Ascending aorta (tissue), 2 donors: ENCODE measurements at regions not wholly inside any gene's neighbourhood (a gene's known extent, or its start where the extent isn't known, plus 50 kb on each side); places are given as distances from the start of the nearest gene placed in this dataset.

Source experiments
- DNase-seq, 2 donors: peaks; one replicate each; pipeline ENCODE4 v3.0.0-alpha.2; 2019; ENCODE audit warnings: low spot score in 2 of 2
- H3K27ac ChIP-seq, 2 donors: fragments of 200-600 bp; sonication (generic); one replicate each; pipeline ENCODE4 v1.5.1; 2016 to 2017; ENCODE audit warnings: mild to moderate bottlenecking in 1 of 2
- H3K27me3 ChIP-seq: fragments of 200-600 bp; sonication (generic); one replicate; pipeline ENCODE4 v1.5.1; 2017
- H3K36me3 ChIP-seq, 2 donors: fragments of 200-600 bp; sonication (generic); one replicate each; pipeline ENCODE4 v1.5.1; 2016
- H3K4me1 ChIP-seq, 2 donors: fragments of 200-600 bp; sonication (generic); one replicate each; pipeline ENCODE4 v1.5.1; 2016 to 2017; ENCODE audit warnings: mild to moderate bottlenecking in 1 of 2
- H3K4me3 ChIP-seq, 2 donors: fragments of 200-600 bp; sonication (generic); one replicate each; pipeline ENCODE4 v1.5.1; 2016 to 2017; ENCODE audit warnings: mild to moderate bottlenecking in 1 of 2
- H3K9me3 ChIP-seq, 2 donors: fragments of 200-600 bp; sonication (generic); one replicate each; pipeline ENCODE4 v1.5.1; 2016
- CTCF ChIP-seq, 3 experiments: fragments of 200-600 bp in 2 of 3; fragments of 450-650 bp in 1 of 3; sonication (generic) in 2 of 3; IDR thresholded peaks; one replicate each; pipeline ENCODE4 v1.5.1; 2016 to 2019; ENCODE audit warnings: antibody characterized with exemption in 3 of 3, mild to moderate bottlenecking in 1 of 3, moderate library complexity in 1 of 3
- intact Hi-C: fragments of 100-400 bp; cut with DNase I; formaldehyde crosslinking; loops from one replicate; pipeline ENCODE4 v1.15.1; 2023

- no peak for TF ChIP-seq CTCF (IDR thresholded peaks at IDR 0.05)
- intact Hi-C loops: loop anchor here (2.0 to 5.0 kb wide), 3 partner anchors 109 to 300 kb away; partner anchors contain the start of genes RBPJ and SMIM20
Observed at GRCh38 chr4:26020881-26021280, 106.9 kb downstream of the SMIM20 start.

GRCh38 chr4:26021417-26022345, 107.7 kb downstream of the SMIM20 start:
- intact Hi-C loops: loop anchor here (2.0 to 5.0 kb wide), 3 partner anchors 109 to 299 kb away; partner anchors contain the start of genes RBPJ and SMIM20

More at GRCh38 chr4:26020881-26021280, 106.9 kb downstream of the SMIM20 start:
- no peak overlapping the region for H3K4me3 ChIP-seq
- H3K9me3 ChIP-seq: no peaks in the 10 kb centered on the region
- H3K4me1 ChIP-seq: peaks cover 8 to 40% of the 10 kb centered on the region in 2 donors
- H3K36me3 ChIP-seq: no peaks in the 10 kb centered on the region
- peak overlapping the region; percentile 58 to 67 for H3K27ac ChIP-seq
- H3K27me3 ChIP-seq: no peaks in the 10 kb centered on the region
- peak in 1 of 2 donors; percentile 71 for DNase-seq

GRCh38 chr4:26022346-26023202, 108.6 kb downstream of the SMIM20 start:
- intact Hi-C loops: loop anchor here (5.0 kb wide), 2 partner anchors 110 to 185 kb away; partner anchors contain the start of gene SMIM20

More at GRCh38 chr4:26021417-26022345, 107.7 kb downstream of the SMIM20 start:
- no peaks in the 10 kb centered on the region for H3K36me3 ChIP-seq
- H3K4me3 ChIP-seq: peak overlapping the region in 1 of 2 donors; percentile 35
- H3K27ac ChIP-seq: peak overlapping the region; percentile 58 to 67
- H3K9me3 ChIP-seq: no peaks in the 10 kb centered on the region
- H3K27me3 ChIP-seq: no peaks in the 10 kb centered on the region
- DNase-seq: no peak
- TF ChIP-seq CTCF (IDR thresholded peaks at IDR 0.05): no peak
- peaks cover 8 to 33% of the 10 kb centered on the region in 2 donors for H3K4me1 ChIP-seq

GRCh38 chr4:26023203-26023972, 109.4 kb downstream of the SMIM20 start:
- Histone ChIP-seq H3K4me3 (no peak overlapping the region), H3K36me3 (no peaks in the 10 kb centered on the region), H3K9me3 (no peaks in the 10 kb centered on the region), H3K27ac (peak overlapping the region in 1 of 2 donors; percentile 67), H3K27me3 (no peaks in the 10 kb centered on the region), H3K4me1 (peaks cover 8 to 33% of the 10 kb centered on the region in 2 donors)
- intact Hi-C loops: loop anchor here (5.0 kb wide), 2 partner anchors 111 to 184 kb away; partner anchors contain the start of gene SMIM20
- DNase-seq: no peak
- no peak for TF ChIP-seq CTCF (IDR thresholded peaks at IDR 0.05)

More at GRCh38 chr4:26022346-26023202, 108.6 kb downstream of the SMIM20 start:
- no peaks in the 10 kb centered on the region for H3K27me3 ChIP-seq
- H3K27ac ChIP-seq: peak overlapping the region; percentile 58 to 67
- H3K36me3 ChIP-seq: no peaks in the 10 kb centered on the region
- H3K4me1 ChIP-seq: peaks cover 8 to 33% of the 10 kb centered on the region in 2 donors
- peak overlapping the region in 1 of 2 donors; percentile 35 for H3K4me3 ChIP-seq
- no peak for TF ChIP-seq CTCF (IDR thresholded peaks at IDR 0.05)
- H3K9me3 ChIP-seq: no peaks in the 10 kb centered on the region
- peak in 1 of 2 donors; percentile 87 for DNase-seq
